Parathyroid adenoma (tissue), 2 donors: ENCODE measurements at regions not wholly inside any gene's neighbourhood (a gene's known extent, or its start where the extent isn't known, plus 50 kb on each side); places are given as distances from the start of the nearest gene placed in this dataset.

ENCODE experiments used
- H2AFZ ChIP-seq: fragments of 300-600 bp; sonication (generic); one replicate; pipeline ENCODE4 v1.7.0; 2017; ENCODE audit warnings: antibody characterized with exemption, mild to moderate bottlenecking
- H3K27ac ChIP-seq: fragments of 300-600 bp; sonication (generic); one replicate; pipeline ENCODE4 v1.7.0; 2017
- H3K27me3 ChIP-seq: fragments of 300-600 bp; sonication (generic); one replicate; pipeline ENCODE4 v1.7.0; 2017; ENCODE audit warnings: low read length; ENCODE audit not compliant: control insufficient read depth, insufficient read depth
- H3K36me3 ChIP-seq: fragments of 300-600 bp; sonication (generic); one replicate; pipeline ENCODE4 v1.7.0; 2017; ENCODE audit warnings: low read length; ENCODE audit not compliant: control insufficient read depth, insufficient read depth
- H3K4me1 ChIP-seq: fragments of 300-600 bp; sonication (generic); one replicate; pipeline ENCODE4 v1.7.0; 2017; ENCODE audit warnings: control low read depth
- H3K4me2 ChIP-seq: fragments of 300-600 bp; sonication (generic); one replicate; pipeline ENCODE4 v1.7.0; 2017; ENCODE audit warnings: low read length
- H3K4me3 ChIP-seq: fragments of 300-600 bp; sonication (generic); one replicate; pipeline ENCODE4 v1.7.0; 2017; ENCODE audit warnings: low read depth, low read length
- H3K79me2 ChIP-seq: fragments of 300-600 bp; sonication (generic); one replicate; pipeline ENCODE4 v1.7.0; 2017; ENCODE audit warnings: control low read depth
- H3K9ac ChIP-seq: fragments of 300-600 bp; sonication (generic); one replicate; pipeline ENCODE4 v1.7.0; 2017; ENCODE audit warnings: mild to moderate bottlenecking
- H3K9me3 ChIP-seq: fragments of 300-600 bp; sonication (generic); one replicate; pipeline ENCODE4 v1.7.0; 2017; ENCODE audit warnings: low read length; ENCODE audit not compliant: control insufficient read depth
- CTCF ChIP-seq: fragments of 300-600 bp; sonication (generic); IDR thresholded peaks from one replicate; pipeline ENCODE4 v1.7.0; 2017; ENCODE audit warnings: antibody characterized with exemption, mild to moderate bottlenecking
- donor health status: primary hyperparathyroidism.

- H3K4me2 ChIP-seq: no peak overlapping the region
- no peaks in the 10 kb centered on the region for H3K79me2 ChIP-seq
- no peaks in the 10 kb centered on the region for H3K4me1 ChIP-seq
- no peaks in the 10 kb centered on the region for H3K9me3 ChIP-seq
- no peak for TF ChIP-seq CTCF
- H2AFZ ChIP-seq: no peak overlapping the region
- H3K27ac ChIP-seq: no peak overlapping the region
- no peak overlapping the region for H3K4me3 ChIP-seq
- no peaks in the 10 kb centered on the region for H3K27me3 ChIP-seq
- no peaks in the 10 kb centered on the region for H3K36me3 ChIP-seq
- H3K9ac ChIP-seq: no peak overlapping the region
Measured at GRCh38 chr7:41574377-41574776, 128.5 kb downstream of the INHBA start.

- H3K4me1 ChIP-seq: no peaks in the 10 kb centered on the region
- H3K27ac ChIP-seq: no peak overlapping the region
- no peak overlapping the region for H2AFZ ChIP-seq
- H3K4me3 ChIP-seq: no peak overlapping the region
- H3K4me2 ChIP-seq: no peak overlapping the region
- no peaks in the 10 kb centered on the region for H3K27me3 ChIP-seq
- no peaks in the 10 kb centered on the region for H3K79me2 ChIP-seq
- TF ChIP-seq CTCF: no peak
- H3K9ac ChIP-seq: no peak overlapping the region
- H3K9me3 ChIP-seq: no peaks in the 10 kb centered on the region
- H3K36me3 ChIP-seq: no peaks in the 10 kb centered on the region
Measured at GRCh38 chr7:41573862-41574261, 129.0 kb downstream of the INHBA start.

DNA sequence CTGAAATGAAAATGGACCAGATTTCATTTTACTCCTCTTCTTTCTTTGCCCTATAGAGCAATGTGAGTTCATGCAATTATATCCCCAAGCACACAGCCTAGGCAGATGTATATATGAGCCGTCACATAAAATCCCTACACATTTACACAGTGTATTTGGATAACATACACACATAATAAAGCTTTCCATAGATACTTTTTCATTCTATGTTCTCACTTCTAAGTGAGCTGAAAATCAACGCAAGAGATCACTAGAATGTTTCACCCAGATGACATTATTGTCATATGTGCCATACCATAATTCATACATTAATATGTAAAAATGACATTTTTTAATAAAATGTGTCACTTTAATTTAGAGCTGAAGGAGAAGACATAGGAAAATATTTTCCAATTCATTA, 129.4 kb downstream of the INHBA start:
- TF ChIP-seq CTCF: no peak
- no peaks in the 10 kb centered on the region for H3K27me3 ChIP-seq
- H3K9me3 ChIP-seq: no peaks in the 10 kb centered on the region
- H3K79me2 ChIP-seq: no peaks in the 10 kb centered on the region
- no peak overlapping the region for H3K9ac ChIP-seq
- no peak overlapping the region for H3K4me3 ChIP-seq
- H3K27ac ChIP-seq: no peak overlapping the region
- H3K36me3 ChIP-seq: no peaks in the 10 kb centered on the region
- no peak overlapping the region for H2AFZ ChIP-seq
- H3K4me2 ChIP-seq: no peak overlapping the region
- H3K4me1 ChIP-seq: no peaks in the 10 kb centered on the region

DNA sequence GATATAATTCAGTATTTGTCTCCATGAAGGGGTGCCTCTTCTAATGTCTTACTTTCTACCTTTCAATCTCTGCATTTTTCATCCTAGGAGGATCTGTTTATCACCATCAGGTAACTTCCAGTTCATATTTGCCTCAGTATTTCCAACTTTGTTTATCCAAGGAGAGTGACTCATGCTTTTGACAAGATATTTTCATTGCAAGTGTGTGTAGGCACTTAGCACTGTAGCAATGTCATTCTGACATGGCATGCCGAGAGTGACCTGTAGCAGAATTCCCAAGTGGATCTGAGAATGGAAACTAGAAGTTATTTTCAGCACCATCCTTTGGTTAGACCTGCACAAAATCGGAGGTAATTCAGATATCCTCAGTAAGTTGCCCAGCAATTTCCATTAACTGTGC, 129.9 kb downstream of the INHBA start:
- H3K36me3 ChIP-seq: no peaks in the 10 kb centered on the region
- H3K4me3 ChIP-seq: no peak overlapping the region

More for the DNA sequence above, 129.9 kb downstream of the INHBA start:
- no peaks in the 10 kb centered on the region for H3K9me3 ChIP-seq
- no peak overlapping the region for H3K27ac ChIP-seq
- no peaks in the 10 kb centered on the region for H3K27me3 ChIP-seq
- H3K4me1 ChIP-seq: no peaks in the 10 kb centered on the region
- no peak overlapping the region for H2AFZ ChIP-seq
- H3K9ac ChIP-seq: no peak overlapping the region
- H3K4me2 ChIP-seq: no peak overlapping the region
- H3K79me2 ChIP-seq: no peaks in the 10 kb centered on the region
- no peak for TF ChIP-seq CTCF
